ENCODE measurements at regions not wholly inside any gene's neighbourhood (a gene's known extent, or its start where the extent isn't known, plus 50 kb on each side); places are given as distances from the start of the nearest gene placed in this dataset.

- DNase-seq (ENCODE audit: extremely low read depth, low read depth) = no peak
- no peak for TF ChIP-seq CTCF (IDR thresholded peaks at IDR 0.05; ENCODE audit: low read depth, low read length, missing control alignments)
- H3K4me3 ChIP-seq (replicated peaks; ENCODE audit: low read depth, low read length) = no peak overlapping the region
Observed at GRCh38 chr2:3981446-3981987, 278.1 kb downstream of the DCDC2C start.

GRCh38 chr2:3982160-3982559, 278.8 kb downstream of the DCDC2C start:
- DNase-seq (ENCODE audit: extremely low read depth, low read depth) = no peak
- no peak overlapping the region for H3K4me3 ChIP-seq (replicated peaks; ENCODE audit: low read depth, low read length)
- no peak for TF ChIP-seq CTCF (IDR thresholded peaks at IDR 0.05; ENCODE audit: low read depth, low read length, missing control alignments)

DNA sequence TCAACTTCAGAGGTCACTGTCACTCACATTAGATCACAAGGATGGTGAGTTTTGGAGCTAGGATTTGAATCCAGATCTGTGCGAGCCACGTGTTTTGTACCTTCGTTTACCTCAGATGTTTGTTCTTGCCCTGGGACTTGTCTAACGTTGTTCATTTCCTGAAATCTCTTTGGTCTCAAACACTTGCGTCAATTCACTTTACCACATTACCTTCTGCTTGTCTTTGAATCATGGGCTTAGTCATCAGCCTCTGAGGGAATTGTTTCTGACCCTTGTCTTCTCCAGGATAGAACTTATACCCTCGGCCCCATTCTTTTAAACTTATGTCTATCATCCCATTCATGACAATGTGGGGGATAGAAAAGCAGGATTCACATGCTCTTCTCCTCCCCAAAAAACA, 282.7 kb downstream of the DCDC2C start:
- no peak for DNase-seq (ENCODE audit: extremely low read depth, low read depth)
- H3K4me3 ChIP-seq (replicated peaks; ENCODE audit: low read depth, low read length) = no peak overlapping the region
- TF ChIP-seq CTCF (IDR thresholded peaks at IDR 0.05; ENCODE audit: low read depth, low read length, missing control alignments) = no peak

DNA sequence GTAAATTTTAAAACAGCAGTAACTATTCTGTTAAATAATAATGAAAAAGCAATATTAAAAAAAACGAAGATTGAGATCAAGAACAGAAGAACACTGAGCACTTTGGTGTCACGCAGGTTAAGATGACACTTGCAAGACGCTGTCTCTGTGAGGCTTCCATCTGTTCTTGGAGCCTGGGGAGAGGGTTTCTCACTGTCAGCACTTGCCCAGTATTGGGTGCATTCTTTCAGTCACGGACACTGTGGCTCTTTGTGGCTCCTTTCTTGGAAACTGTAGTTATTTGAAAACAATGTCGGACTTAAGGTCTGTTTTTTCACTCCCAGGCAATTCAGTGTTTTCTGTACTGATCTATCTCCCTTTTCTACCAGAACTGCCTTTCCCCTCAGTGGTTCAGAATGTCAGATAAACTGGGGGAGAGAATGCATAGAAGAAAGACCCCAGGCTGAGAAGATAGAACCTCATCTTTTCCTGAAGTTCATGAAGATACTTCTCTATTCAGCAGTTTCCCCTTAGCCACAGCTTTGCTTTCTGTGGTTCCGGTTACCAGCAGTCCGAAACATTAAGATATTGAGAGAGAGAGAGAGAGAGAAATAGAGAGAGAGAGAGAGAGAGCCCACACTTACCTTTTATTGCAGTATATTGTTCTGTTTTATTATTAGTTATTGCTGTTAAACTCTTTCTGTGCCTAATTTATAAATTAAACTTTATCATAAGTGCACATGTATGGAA, 283.3 kb downstream of the DCDC2C start:
- no peak for TF ChIP-seq CTCF (IDR thresholded peaks at IDR 0.05; ENCODE audit: low read depth, low read length, missing control alignments)
- no peak for DNase-seq (ENCODE audit: extremely low read depth, low read depth)
- H3K4me3 ChIP-seq (replicated peaks; ENCODE audit: low read depth, low read length) = no peak overlapping the region

DNA sequence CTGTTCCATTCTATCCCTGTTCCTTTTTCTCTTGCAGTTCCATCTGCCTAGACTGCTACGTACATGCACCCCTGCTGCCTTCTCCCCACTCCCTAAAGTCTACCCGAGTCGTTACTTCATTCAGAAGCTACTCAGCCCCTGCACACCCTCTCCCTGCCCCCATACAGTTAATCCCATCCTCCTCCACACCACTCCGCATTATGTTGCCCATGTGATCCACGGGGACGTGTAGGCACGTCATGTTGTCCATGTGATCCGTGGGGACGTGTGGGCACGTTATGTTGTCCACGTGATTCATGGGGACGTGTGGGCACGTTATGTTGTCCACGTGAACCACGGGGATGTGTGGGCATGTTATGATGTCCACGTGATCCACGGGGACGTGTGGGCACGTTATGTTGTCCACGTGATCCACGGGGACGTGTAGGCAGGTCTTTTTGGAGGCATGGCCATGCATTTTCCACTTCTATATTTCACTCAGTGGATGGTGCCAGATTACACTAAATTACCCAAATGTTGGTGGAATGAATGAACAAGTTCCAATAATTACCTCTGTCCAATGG, 299.5 kb downstream of the DCDC2C start:
- DNase-seq (ENCODE audit: extremely low read depth, low read depth) = no peak
- no peak overlapping the region for H3K4me3 ChIP-seq (replicated peaks; ENCODE audit: low read depth, low read length)
- no peak for TF ChIP-seq CTCF (IDR thresholded peaks at IDR 0.05; ENCODE audit: low read depth, low read length, missing control alignments)

- no peak for TF ChIP-seq CTCF (IDR thresholded peaks at IDR 0.05; ENCODE audit: low read depth, low read length, missing control alignments)
- DNase-seq (ENCODE audit: extremely low read depth, low read depth) = no peak
- no peak overlapping the region for H3K4me3 ChIP-seq (replicated peaks; ENCODE audit: low read depth, low read length)
Observed at GRCh38 chr2:4012197-4012596, 308.8 kb downstream of the DCDC2C start.

All from HFF-Myc (cell line).